Loucy (cell line): ENCODE measurements at regions not wholly inside any gene's neighbourhood (a gene's known extent, or its start where the extent isn't known, plus 50 kb on each side); places are given as distances from the start of the nearest gene placed in this dataset.

Experiments
- CTCF ChIP-seq: fragments of 200-600 bp; sonication (generic); conservative IDR thresholded peaks from 2 replicates; pipeline ENCODE4 v1.5.1; 2014; ENCODE audit warnings: mild to moderate bottlenecking, antibody characterized with exemption, low read length
- EZH2phosphoT487 ChIP-seq: fragments of 200-600 bp; IDR thresholded peaks from 2 replicates; pipeline ENCODE4 v1.6.1; 2018; ENCODE audit warnings: antibody characterized with exemption, mild to moderate bottlenecking, moderate library complexity, borderline replicate concordance

- TF ChIP-seq CTCF (no peak), EZH2phosphoT487 (no peak)
Measured at GRCh38 chr12:98403385-98403784, 112.0 kb upstream of the TMPO start.
